Type B pancreatic cell (in vitro differentiated cells): ENCODE measurements at regions not wholly inside any gene's neighbourhood (a gene's known extent, or its start where the extent isn't known, plus 50 kb on each side); places are given as distances from the start of the nearest gene placed in this dataset.

Experiments
- DNase-seq: peaks from one replicate; pipeline ENCODE4 v3.0.0; 2021; ENCODE audit warnings: mixed read lengths; ENCODE audit not compliant: unreplicated experiment; ENCODE audit errors: extremely low spot score
- H3K27ac Mint-ChIP-seq: 2 replicates; pipeline ENCODE4 v1.8.0; 2021; ENCODE audit warnings: mild to moderate bottlenecking, mixed read lengths
- H3K27me3 Mint-ChIP-seq: 2 replicates; pipeline ENCODE4 v1.8.0; 2021; ENCODE audit warnings: mixed read lengths
- H3K36me3 Mint-ChIP-seq: 2 replicates; pipeline ENCODE4 v1.8.0; 2021; ENCODE audit warnings: mixed read lengths
- H3K4me1 Mint-ChIP-seq: one replicate; pipeline ENCODE4 v1.8.0; 2021; ENCODE audit warnings: mixed read lengths; ENCODE audit not compliant: unreplicated experiment
- H3K4me3 Mint-ChIP-seq: 2 replicates; pipeline ENCODE4 v1.8.0; 2021; ENCODE audit warnings: mild to moderate bottlenecking, mixed read lengths
- H3K9me3 Mint-ChIP-seq: 2 replicates; pipeline ENCODE4 v1.8.0; 2021; ENCODE audit warnings: mixed read lengths
- TF ChIP-seq, protein P1 (sequence below): fragments of 200-600 bp; sonication (generic); conservative IDR thresholded peaks from 2 replicates; pipeline ENCODE4 v1.5.0; 2021; ENCODE audit warnings: antibody characterized with exemption, mild to moderate bottlenecking

DNA sequence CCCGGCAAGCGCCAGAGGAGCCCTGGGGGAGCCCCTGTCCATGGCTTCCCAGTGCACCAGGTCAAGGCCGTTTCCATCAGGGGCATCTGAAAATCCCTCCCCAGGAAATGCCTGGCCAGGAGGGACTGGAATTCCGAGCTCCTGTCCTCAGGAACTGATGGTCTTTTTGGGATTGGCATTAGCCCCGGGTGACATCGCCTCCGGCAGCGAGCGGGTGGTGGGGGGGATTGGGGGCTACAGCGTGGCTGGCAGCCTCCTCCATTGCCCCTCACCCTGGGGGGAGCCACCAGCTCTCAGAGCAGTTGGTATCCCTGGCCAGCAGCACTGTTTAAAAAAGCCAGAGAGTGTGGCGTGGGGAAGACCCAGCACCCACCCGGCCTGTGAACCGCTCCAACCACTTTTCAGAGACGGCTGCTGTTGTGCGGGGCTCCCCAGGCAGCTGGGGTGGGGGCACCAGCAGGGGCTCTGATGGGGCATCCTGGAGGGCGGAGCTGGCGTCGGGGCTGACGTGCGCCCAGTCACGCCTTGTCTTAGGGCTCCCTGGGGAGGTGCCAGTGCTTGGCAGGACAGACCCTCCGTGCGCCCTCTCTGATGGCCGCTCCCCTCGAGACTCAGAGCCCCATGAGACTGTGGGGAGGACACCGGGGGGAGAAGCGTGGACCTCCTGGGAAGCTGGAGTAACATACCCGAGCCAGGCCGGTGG lies 62.9 kb upstream of the TTC34 start:
- TF ChIP-seq, protein P1, sequence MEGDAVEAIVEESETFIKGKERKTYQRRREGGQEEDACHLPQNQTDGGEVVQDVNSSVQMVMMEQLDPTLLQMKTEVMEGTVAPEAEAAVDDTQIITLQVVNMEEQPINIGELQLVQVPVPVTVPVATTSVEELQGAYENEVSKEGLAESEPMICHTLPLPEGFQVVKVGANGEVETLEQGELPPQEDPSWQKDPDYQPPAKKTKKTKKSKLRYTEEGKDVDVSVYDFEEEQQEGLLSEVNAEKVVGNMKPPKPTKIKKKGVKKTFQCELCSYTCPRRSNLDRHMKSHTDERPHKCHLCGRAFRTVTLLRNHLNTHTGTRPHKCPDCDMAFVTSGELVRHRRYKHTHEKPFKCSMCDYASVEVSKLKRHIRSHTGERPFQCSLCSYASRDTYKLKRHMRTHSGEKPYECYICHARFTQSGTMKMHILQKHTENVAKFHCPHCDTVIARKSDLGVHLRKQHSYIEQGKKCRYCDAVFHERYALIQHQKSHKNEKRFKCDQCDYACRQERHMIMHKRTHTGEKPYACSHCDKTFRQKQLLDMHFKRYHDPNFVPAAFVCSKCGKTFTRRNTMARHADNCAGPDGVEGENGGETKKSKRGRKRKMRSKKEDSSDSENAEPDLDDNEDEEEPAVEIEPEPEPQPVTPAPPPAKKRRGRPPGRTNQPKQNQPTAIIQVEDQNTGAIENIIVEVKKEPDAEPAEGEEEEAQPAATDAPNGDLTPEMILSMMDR = no peak
- H3K27ac Mint-ChIP-seq = no peak overlapping the region
- H3K4me1 Mint-ChIP-seq = no peaks in the 10 kb centered on the region
- no peak overlapping the region for H3K4me3 Mint-ChIP-seq
- H3K9me3 Mint-ChIP-seq = no peaks in the 10 kb centered on the region
- H3K36me3 Mint-ChIP-seq = no peaks in the 10 kb centered on the region
- no peak for DNase-seq
- no peaks in the 10 kb centered on the region for H3K27me3 Mint-ChIP-seq

DNA sequence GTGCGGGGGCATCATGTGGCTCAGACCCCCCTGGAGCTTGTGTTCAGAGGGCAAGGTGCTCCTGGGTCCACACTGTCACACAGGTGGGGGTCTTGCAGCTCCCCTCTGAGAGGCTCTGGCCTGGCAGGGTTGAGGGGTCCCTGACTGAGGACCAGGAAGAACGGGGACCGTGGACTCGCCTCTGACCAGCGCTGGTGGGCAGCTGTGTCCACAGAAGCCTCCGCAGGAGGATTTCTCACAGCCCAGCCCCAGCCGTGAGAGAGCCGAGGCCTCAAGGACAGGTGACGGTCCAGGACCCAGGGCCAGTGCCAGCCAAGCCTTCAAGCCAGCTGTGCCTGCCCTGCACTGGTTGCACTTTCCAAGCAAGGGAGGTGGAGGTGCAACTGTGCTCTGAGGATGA lies 63.5 kb upstream of the TTC34 start:
- TF ChIP-seq, protein P1 = no peak
- H3K27ac Mint-ChIP-seq = no peak overlapping the region
- no peaks in the 10 kb centered on the region for H3K4me1 Mint-ChIP-seq
- no peak overlapping the region for H3K4me3 Mint-ChIP-seq
- H3K27me3 Mint-ChIP-seq = no peaks in the 10 kb centered on the region
- no peak for DNase-seq
- no peaks in the 10 kb centered on the region for H3K9me3 Mint-ChIP-seq
- H3K36me3 Mint-ChIP-seq = no peaks in the 10 kb centered on the region

DNA sequence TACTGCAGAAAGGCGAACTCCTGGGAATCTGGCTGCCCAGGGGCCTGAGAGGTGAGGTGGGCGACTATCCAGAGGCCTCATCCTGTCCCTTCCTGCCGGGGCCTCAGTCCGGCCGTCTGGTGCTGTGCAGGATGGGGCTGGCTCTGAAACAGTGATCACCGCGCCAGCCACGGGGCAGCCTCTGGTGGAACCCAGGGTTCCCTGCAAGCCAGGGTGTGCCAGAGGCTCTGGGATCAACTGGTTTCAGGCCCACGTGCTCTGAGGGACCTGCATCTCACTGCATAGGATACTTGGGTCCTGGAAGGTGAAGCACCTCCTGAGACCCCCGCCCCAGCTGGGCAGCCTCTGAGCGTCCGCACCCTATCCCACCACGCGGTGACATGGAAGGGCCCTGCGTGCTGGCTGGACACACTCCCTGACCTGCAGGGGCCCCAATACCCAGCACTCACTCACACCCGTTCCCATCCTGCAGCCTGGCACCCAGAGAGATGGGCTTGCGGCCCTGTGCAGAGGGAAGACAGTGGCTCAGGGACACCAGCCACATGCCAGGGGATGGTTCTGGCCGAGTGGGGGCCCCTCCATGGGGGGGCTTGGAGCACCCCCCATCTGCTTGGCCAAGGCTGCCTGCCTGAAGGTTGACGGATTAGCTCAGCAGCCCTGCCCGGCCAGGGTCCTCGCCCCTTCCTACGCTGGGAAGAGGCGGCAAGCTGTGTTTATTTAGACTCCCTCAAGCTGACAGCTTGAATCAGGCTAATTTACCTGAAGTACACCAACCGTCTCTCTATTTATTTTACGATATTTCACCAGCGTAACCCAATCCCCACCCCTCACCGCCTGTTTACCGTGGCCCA lies 64.3 kb upstream of the TTC34 start:
- Mint-ChIP-seq H3K36me3 (no peaks in the 10 kb centered on the region), H3K9me3 (no peaks in the 10 kb centered on the region)

DNA sequence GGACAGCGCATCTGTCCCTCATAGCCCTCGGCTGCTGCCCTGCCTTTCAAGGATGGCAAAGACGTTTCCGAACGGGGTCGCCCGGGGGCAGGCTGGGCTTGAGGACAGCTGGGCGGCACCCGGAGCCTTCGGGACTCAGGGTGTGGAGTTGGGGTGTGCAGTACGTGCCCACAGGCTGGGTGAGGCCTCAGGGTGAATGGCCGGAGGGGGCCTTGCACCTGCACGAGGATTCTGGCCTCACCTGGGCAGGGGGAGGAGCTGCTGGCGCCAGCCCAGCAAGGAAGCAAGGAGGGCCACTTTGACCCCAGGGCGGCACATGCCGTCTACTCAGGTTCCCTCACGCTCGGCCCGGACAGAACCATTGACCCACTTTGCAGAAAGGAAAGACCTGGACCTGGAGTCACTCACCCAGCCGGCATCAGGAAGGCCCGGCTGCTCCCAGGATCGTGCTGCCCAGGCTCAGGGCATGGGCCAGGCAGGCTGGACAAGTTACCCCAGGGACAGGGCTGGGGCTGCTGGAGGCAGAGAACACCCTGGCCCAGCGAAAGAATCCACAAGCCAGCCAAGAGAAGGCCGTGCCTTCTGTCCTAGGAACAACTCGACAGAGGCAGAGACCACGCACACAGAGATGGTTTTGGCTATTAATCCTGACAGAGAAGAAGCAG lies 65.1 kb upstream of the TTC34 start:
- TF ChIP-seq, protein P1 = no peak
- no peaks in the 10 kb centered on the region for H3K27me3 Mint-ChIP-seq
- no peak overlapping the region for H3K4me3 Mint-ChIP-seq
- no peaks in the 10 kb centered on the region for H3K36me3 Mint-ChIP-seq
- H3K4me1 Mint-ChIP-seq = no peaks in the 10 kb centered on the region
- H3K9me3 Mint-ChIP-seq = no peaks in the 10 kb centered on the region
- no peak for DNase-seq
- no peak overlapping the region for H3K27ac Mint-ChIP-seq

More for the DNA sequence above, 64.3 kb upstream of the TTC34 start:
- no peak for DNase-seq
- Mint-ChIP-seq H3K4me1 (no peaks in the 10 kb centered on the region), H3K4me3 (no peak overlapping the region), H3K27ac (no peak overlapping the region), H3K27me3 (no peaks in the 10 kb centered on the region)
- TF ChIP-seq, protein P1 = no peak

DNA sequence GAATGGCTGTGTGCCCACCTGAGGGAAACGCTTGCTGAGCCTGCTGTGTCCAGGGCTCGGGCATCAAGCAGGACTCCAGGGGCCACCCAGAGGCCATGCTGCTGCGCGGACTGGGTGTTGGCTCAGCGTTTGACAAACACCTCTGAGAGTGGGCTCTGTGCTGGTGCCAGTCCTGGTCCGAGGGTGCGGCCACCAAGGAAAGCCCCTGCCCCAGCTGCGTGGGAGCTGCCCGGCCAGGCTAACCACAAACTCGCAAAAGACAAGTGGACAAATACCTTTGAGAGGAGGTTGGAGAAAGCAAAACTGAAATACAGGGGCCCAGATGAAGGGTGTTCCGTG lies 65.6 kb upstream of the TTC34 start:
- TF ChIP-seq, protein P1 = no peak
- Mint-ChIP-seq H3K36me3 (no peaks in the 10 kb centered on the region), H3K27me3 (no peaks in the 10 kb centered on the region), H3K4me1 (no peaks in the 10 kb centered on the region), H3K4me3 (no peak overlapping the region), H3K9me3 (no peaks in the 10 kb centered on the region), H3K27ac (no peak overlapping the region)
- no peak for DNase-seq
